ENCODE measurements at regions not wholly inside any gene's neighbourhood (a gene's known extent, or its start where the extent isn't known, plus 50 kb on each side); places are given as distances from the start of the nearest gene placed in this dataset.

DNA sequence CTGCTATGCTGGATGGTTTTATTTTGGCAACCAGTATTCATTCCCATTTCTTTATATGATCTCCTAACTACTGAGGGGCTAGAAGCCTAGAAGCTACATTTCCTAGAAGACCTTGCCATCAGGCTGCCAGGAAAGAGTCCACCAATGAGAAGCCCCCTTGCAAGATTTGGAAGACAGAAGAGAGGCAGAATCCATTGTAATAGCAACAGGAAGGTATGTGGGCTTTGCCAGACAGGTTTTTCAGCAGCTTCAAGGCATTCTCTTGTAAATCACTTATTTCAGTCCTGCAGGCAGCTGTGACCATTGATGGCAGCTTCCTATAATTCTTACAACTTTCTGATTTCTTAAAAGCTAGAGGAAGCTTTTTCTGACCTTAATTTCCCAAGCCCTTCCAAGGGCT lies 148.3 kb upstream of the NHS start:
- TF ChIP-seq, protein P1, sequence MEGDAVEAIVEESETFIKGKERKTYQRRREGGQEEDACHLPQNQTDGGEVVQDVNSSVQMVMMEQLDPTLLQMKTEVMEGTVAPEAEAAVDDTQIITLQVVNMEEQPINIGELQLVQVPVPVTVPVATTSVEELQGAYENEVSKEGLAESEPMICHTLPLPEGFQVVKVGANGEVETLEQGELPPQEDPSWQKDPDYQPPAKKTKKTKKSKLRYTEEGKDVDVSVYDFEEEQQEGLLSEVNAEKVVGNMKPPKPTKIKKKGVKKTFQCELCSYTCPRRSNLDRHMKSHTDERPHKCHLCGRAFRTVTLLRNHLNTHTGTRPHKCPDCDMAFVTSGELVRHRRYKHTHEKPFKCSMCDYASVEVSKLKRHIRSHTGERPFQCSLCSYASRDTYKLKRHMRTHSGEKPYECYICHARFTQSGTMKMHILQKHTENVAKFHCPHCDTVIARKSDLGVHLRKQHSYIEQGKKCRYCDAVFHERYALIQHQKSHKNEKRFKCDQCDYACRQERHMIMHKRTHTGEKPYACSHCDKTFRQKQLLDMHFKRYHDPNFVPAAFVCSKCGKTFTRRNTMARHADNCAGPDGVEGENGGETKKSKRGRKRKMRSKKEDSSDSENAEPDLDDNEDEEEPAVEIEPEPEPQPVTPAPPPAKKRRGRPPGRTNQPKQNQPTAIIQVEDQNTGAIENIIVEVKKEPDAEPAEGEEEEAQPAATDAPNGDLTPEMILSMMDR (IDR thresholded peaks at IDR 0.05) = no peak
- TF ChIP-seq HDAC2 (IDR thresholded peaks at IDR 0.05) = no peak
- TF ChIP-seq CHD2 (IDR thresholded peaks at IDR 0.05; ENCODE audit: low read length, partially characterized antibody) = no peak
- no peak for TF ChIP-seq BHLHE40 (IDR thresholded peaks at IDR 0.05; ENCODE audit: low read depth, low read length)
- TF ChIP-seq PHF8 (IDR thresholded peaks at IDR 0.05; ENCODE audit: borderline replicate concordance, low read depth) = no peak
- no peak for TF ChIP-seq JUN (IDR thresholded peaks at IDR 0.05)
- no peak for TF ChIP-seq POLR2A (IDR thresholded peaks at IDR 0.05; ENCODE audit: low read length)
- TF ChIP-seq MAZ (IDR thresholded peaks at IDR 0.05; ENCODE audit: borderline replicate concordance, low read depth, low read length) = no peak
- TF ChIP-seq MAFK (IDR thresholded peaks at IDR 0.05; ENCODE audit: partially characterized antibody) = no peak
